ENCODE measurements at regions not wholly inside any gene's neighbourhood (a gene's known extent, or its start where the extent isn't known, plus 50 kb on each side); places are given as distances from the start of the nearest gene placed in this dataset.

- H4K20me1 ChIP-seq (ENCODE audit: insufficient read depth, low read length) = no peaks in the 10 kb centered on the region
- no peak overlapping the region for H4K8ac ChIP-seq (ENCODE audit: low read depth in 2 of 2, low read length in 2 of 2)
- H3K36me3 ChIP-seq (ENCODE audit: control insufficient read depth, insufficient read depth, low read length) = no peaks in the 10 kb centered on the region
- no peak overlapping the region for H3K18ac ChIP-seq (ENCODE audit: low read depth, low read length)
- no peak for TF ChIP-seq SMC3 (IDR thresholded peaks at IDR 0.05; ENCODE audit: low read depth, low read length)
- no peak for TF ChIP-seq BHLHE40 (IDR thresholded peaks at IDR 0.05; ENCODE audit: low read depth, low read length)
- no peak for TF ChIP-seq USF2 (IDR thresholded peaks at IDR 0.05; ENCODE audit: low read depth, low read length)
- TF ChIP-seq MXI1 (IDR thresholded peaks at IDR 0.05; ENCODE audit: borderline replicate concordance, low read depth, low read length) = no peak
- H2BK20ac ChIP-seq (ENCODE audit: low read depth, low read length) = no peak overlapping the region
- no peak overlapping the region for H3K14ac ChIP-seq (replicated peaks; ENCODE audit: low read depth, low read length)
- H3K79me1 ChIP-seq (ENCODE audit: low read depth in 1 of 2, low read length in 2 of 2) = no peaks in the 10 kb centered on the region
- H3K4me1 ChIP-seq (ENCODE audit: control insufficient read depth, insufficient read depth, low read length) = no peaks in the 10 kb centered on the region
- no peak overlapping the region for H2BK5ac ChIP-seq (ENCODE audit: low read depth, low read length, poor library complexity, severe bottlenecking)
- ATAC-seq (ENCODE audit: low read depth) = no peak
- no peak overlapping the region for H3K27ac ChIP-seq (ENCODE audit: insufficient read depth, low read length)
- in situ Hi-C loops (cut with MboI; ENCODE audit: low sequenced_read_pairs) = no loop called here
- BruUV-seq (replicated peaks) = no TSS peak
- no peak overlapping the region for H3K4ac ChIP-seq (ENCODE audit: low read depth, low read length)
- no peak overlapping the region for H4K5ac ChIP-seq (ENCODE audit: low read depth, low read length)
- no peak overlapping the region for H3K4me3 ChIP-seq (ENCODE audit: insufficient read depth, low read depth, low read length)
- no peak overlapping the region for H3K56ac ChIP-seq (ENCODE audit: extremely low read depth, insufficient read depth, low read length)
- no peak overlapping the region for H2BK15ac ChIP-seq (ENCODE audit: low read depth, low read length)
- H2BK120ac ChIP-seq (ENCODE audit: low read depth, low read length) = no peak overlapping the region
- dilution Hi-C loops (cut with HindIII; ENCODE audit: low sequenced_read_pairs, unreplicated experiment) = no loop called here
- H2AK5ac ChIP-seq (ENCODE audit: low read depth, low read length) = no peak overlapping the region
- H3K9ac ChIP-seq (ENCODE audit: low read depth, low read length) = no peak overlapping the region
- H4K91ac ChIP-seq (ENCODE audit: insufficient read depth, low read depth, low read length) = no peak overlapping the region
- H3K9me1 ChIP-seq (ENCODE audit: insufficient read depth, low read length) = no peaks in the 10 kb centered on the region
- H3K4me2 ChIP-seq (ENCODE audit: low read depth, low read length) = no peak overlapping the region
- no peak overlapping the region for H2AFZ ChIP-seq (replicated peaks; ENCODE audit: low read length, poor library complexity)
- no peak for DNase-seq
- WGBS, 2 experiments (ENCODE audit: extremely low coverage in 2 of 2, insufficient read length in 1 of 2) = no CpG with 5 or more reads among the region's 2 CpGs
- intact Hi-C loops (cut with micrococcal nuclease) = no loop called here
- no peak overlapping the region for H2AK9ac ChIP-seq (replicated peaks; ENCODE audit: low read depth, low read length, poor library complexity)
- H3K23ac ChIP-seq (ENCODE audit: low read depth, low read length) = no peak overlapping the region
- no peaks in the 10 kb centered on the region for H3K9me3 ChIP-seq (ENCODE audit: control insufficient read depth, insufficient read depth, low read length)
- ChIA-PET POLR2A (ENCODE audit: unreplicated experiment) (no interaction called here), CTCF (interaction anchor here (0.6 kb wide), 1 partner anchor 8 kb away, joined by 5 read pairs; no protein-coding TSS in a partner anchor)
- H3K27me3 ChIP-seq (ENCODE audit: control insufficient read depth, insufficient read depth, low read length) = no peaks in the 10 kb centered on the region
These were observed 439.1 kb downstream of the FOXG1 start for GRCh38 chr14:29205658-29206057.

Measured in IMR-90 (cell line).